ENCODE measurements at regions not wholly inside any gene's neighbourhood (a gene's known extent, or its start where the extent isn't known, plus 50 kb on each side); places are given as distances from the start of the nearest gene placed in this dataset.

GRCh38 chr6:100181309-100181708 is 187.3 kb upstream of the MCHR2 start (continued):
- TF ChIP-seq MXI1 (IDR thresholded peaks at IDR 0.05; ENCODE audit: low read depth, low read length) (no peak), CTCF (IDR thresholded peaks at IDR 0.05 in 2 of 3, conservative IDR thresholded peaks at IDR 0.05 in 1 of 3; ENCODE audit: control insufficient read depth in 2 of 3, extremely low read depth in 1 of 3, insufficient read depth in 1 of 3, low read depth in 3 of 3, low read length in 3 of 3) (no peak), PKNOX1 (IDR thresholded peaks at IDR 0.05) (no peak), CHD4 (IDR thresholded peaks at IDR 0.05) (no peak), SP1 (IDR thresholded peaks at IDR 0.05; ENCODE audit: low read depth, low read length) (no peak)

- no peaks in the 10 kb centered on the region for H3K4me1 ChIP-seq (ENCODE audit: control insufficient read depth, insufficient read depth, low read length)
- H3K4me2 ChIP-seq (ENCODE audit: control insufficient read depth, insufficient read depth) = no peak overlapping the region
- H3K4me3 ChIP-seq = no peak overlapping the region
- in situ Hi-C loops (cut with MboI) = no loop called here
- WGBS (ENCODE audit: insufficient coverage, insufficient replicate concordance, low lambda C conversion rate, missing lambda C conversion rate) = 93% methylated on average over 1 of the region's 1 CpG
- no peak for TF ChIP-seq USF1 (IDR thresholded peaks at IDR 0.05; ENCODE audit: borderline replicate concordance, extremely low read length, insufficient read depth, low read depth, low read length)
- no peak for TF ChIP-seq TCF12 (IDR thresholded peaks at IDR 0.05; ENCODE audit: low read depth, low read length)
- TF ChIP-seq ZSCAN29 (IDR thresholded peaks at IDR 0.05) = no peak
- no peak for TF ChIP-seq BRCA1 (IDR thresholded peaks at IDR 0.05; ENCODE audit: low read depth, low read length)
- TF ChIP-seq SIN3A (IDR thresholded peaks at IDR 0.05; ENCODE audit: low read depth, low read length) = no peak
- no peak for TF ChIP-seq ESRRA (IDR thresholded peaks at IDR 0.05; ENCODE audit: low read length)
- no peak for TF ChIP-seq FOS (IDR thresholded peaks at IDR 0.05; ENCODE audit: borderline replicate concordance, extremely low read depth, insufficient read length)
- TF ChIP-seq CBX3 (IDR thresholded peaks at IDR 0.05; ENCODE audit: borderline replicate concordance, low read depth) = no peak
- TF ChIP-seq RAD51 (IDR thresholded peaks at IDR 0.05) = no peak
- TF ChIP-seq TCF3 (IDR thresholded peaks at IDR 0.05; ENCODE audit: borderline replicate concordance, insufficient read depth, low read depth, low read length) = no peak
- no peak for TF ChIP-seq STAT1 (conservative IDR thresholded peaks at IDR 0.05)
- TF ChIP-seq ATF2 (IDR thresholded peaks at IDR 0.05; ENCODE audit: low read length) = no peak
- no peaks in the 10 kb centered on the region for H3K27me3 ChIP-seq (replicated peaks in 1 of 2; ENCODE audit: control insufficient read depth in 2 of 2, insufficient read depth in 2 of 2, low read length in 1 of 2)
- H2AFZ ChIP-seq (ENCODE audit: control insufficient read depth, low read depth, low read length) = no peak overlapping the region
- no peaks in the 10 kb centered on the region for H3K9me3 ChIP-seq (replicated peaks; ENCODE audit: control insufficient read depth, insufficient read depth, low read length)
- intact Hi-C loops (cut with micrococcal nuclease; ENCODE audit: unreplicated experiment) = no loop called here
- ATAC-seq (no peak), DNase-seq (ENCODE audit: low read depth, low spot score) (no peak), FAIRE-seq (no peak)
- BruUV-seq (replicated peaks) = no TSS peak
- no peaks in the 10 kb centered on the region for H4K20me1 ChIP-seq (ENCODE audit: control insufficient read depth, insufficient read depth)
- POLR2A ChIA-PET = no interaction called here
- no peaks in the 10 kb centered on the region for H3K36me3 ChIP-seq (ENCODE audit: control insufficient read depth in 2 of 2, insufficient read depth in 2 of 2, low read length in 1 of 2)
- SMC1A ChIA-PET (ENCODE audit: uncharacterized antibody, unreplicated experiment) = interaction anchor here (0.8 to 1.8 kb wide), 3 partner anchors 8 to 58 kb away, joined by 3 to 9 read pairs (median 4); no protein-coding TSS in a partner anchor
- H3K9ac ChIP-seq (ENCODE audit: control insufficient read depth, insufficient read depth, low read length) = no peak overlapping the region
- RAD21 ChIA-PET (ENCODE audit: unreplicated experiment) = no interaction called here
- CTCF ChIA-PET = interaction anchor here (0.7 to 2.1 kb wide), 4 partner anchors 8 to 294 kb away, joined by 3 to 7 read pairs (median 6); no protein-coding TSS in a partner anchor
- no peaks in the 10 kb centered on the region for H3K79me2 ChIP-seq (ENCODE audit: control insufficient read depth, insufficient read depth, low read length)
- no peak overlapping the region for H3K27ac ChIP-seq (ENCODE audit: control insufficient read depth, insufficient read depth)
Observed at GRCh38 chr6:100179576-100179975, 185.6 kb upstream of the MCHR2 start.

Data from GM12878 (cell line).